Gastroesophageal sphincter (tissue), 3 donors: ENCODE measurements at regions not wholly inside any gene's neighbourhood (a gene's known extent, or its start where the extent isn't known, plus 50 kb on each side); places are given as distances from the start of the nearest gene placed in this dataset.

ENCODE experiments used
- CTCF ChIP-seq, 4 experiments: fragments of 200-600 bp in 2 of 4; fragments of 450-650 bp in 2 of 4; sonication (generic) in 1 of 4; IDR thresholded peaks; one replicate each; pipeline ENCODE4 v1.5.1; 2017 to 2019; ENCODE audit warnings: antibody characterized with exemption in 4 of 4, mild to moderate bottlenecking in 2 of 4, moderate library complexity in 2 of 4
- POLR2A ChIP-seq, 2 donors: fragments of 450-650 bp; IDR thresholded peaks; one replicate each; pipeline ENCODE4 v1.6.1; 2017; ENCODE audit warnings: antibody characterized with exemption in 2 of 2, mild to moderate bottlenecking in 2 of 2, moderate library complexity in 1 of 2

GRCh38 chr3:75906555-75907112, 121.3 kb upstream of the ZNF717 start:
- TF ChIP-seq CTCF (IDR thresholded peaks at IDR 0.05) (no peak), POLR2A (IDR thresholded peaks at IDR 0.05) (no peak)
